ENCODE measurements at regions not wholly inside any gene's neighbourhood (a gene's known extent, or its start where the extent isn't known, plus 50 kb on each side); places are given as distances from the start of the nearest gene placed in this dataset.

DNA sequence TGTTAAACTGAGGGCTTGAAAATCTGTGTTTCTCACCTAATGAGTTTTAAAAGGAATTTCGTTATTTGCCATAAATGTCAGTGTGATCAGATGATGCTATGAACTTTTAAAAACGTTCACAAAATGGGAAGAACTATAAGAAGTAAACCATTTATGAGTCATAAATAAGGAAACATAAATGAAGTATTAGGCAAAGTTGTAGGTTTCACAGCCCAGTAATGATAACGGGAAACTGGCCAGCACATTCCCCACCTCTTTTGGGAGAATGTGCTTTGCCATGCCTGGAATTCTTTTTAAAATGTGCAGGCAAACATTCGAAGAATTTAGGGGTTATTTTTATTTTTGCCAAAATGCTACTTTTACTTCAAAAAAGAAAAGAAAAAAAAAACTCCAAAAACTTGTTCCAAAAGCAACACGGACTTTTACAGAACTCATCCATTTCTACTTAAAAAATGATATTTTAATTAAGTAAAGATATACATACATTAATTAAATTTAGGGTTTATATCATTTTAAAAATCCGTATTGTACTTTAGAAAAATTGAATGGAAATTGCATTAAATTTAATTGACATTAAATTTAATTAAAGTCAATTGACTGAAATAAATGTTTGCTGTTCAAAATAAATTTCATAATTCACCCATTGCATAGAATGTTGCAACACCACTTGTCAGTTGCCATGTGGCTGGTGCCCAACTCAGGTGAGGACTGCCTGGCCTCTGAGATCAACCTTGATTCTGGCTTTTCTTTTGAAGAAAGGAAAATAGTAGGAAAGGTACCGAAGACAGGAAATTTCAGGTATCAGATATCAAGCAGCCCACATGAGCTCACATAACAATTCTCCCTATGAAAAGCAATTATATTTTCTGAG lies 1198.5 kb downstream of the EFNB2 start:
- Histone ChIP-seq H3K27ac (ENCODE audit: low read depth in 1 of 3, low read length in 2 of 3) (no peak overlapping the region), H3K36me3 (ENCODE audit: control insufficient read depth in 3 of 3, insufficient read depth in 2 of 3, low read depth in 1 of 3, low read length in 3 of 3) (no peaks in the 10 kb centered on the region), H3K27me3 (ENCODE audit: control insufficient read depth in 3 of 3, insufficient read depth in 3 of 3, low read length in 3 of 3) (no peaks in the 10 kb centered on the region), H3K4me1 (ENCODE audit: control insufficient read depth in 3 of 3, insufficient read depth in 2 of 3, low read depth in 1 of 3, low read length in 2 of 3) (no peaks in the 10 kb centered on the region), H3K4me3 (ENCODE audit: low read depth in 1 of 3, low read length in 3 of 3) (no peak overlapping the region), H3K9me3 (ENCODE audit: control insufficient read depth in 2 of 2, insufficient read depth in 1 of 2, low read depth in 1 of 2, low read length in 1 of 2) (no peaks in the 10 kb centered on the region)
- DNase-seq = no peak
- 74 to 81% (median 74%) methylated on average over 7 of the region's 7 CpGs for WGBS, 3 donors
- FAIRE-seq = no peak

DNA sequence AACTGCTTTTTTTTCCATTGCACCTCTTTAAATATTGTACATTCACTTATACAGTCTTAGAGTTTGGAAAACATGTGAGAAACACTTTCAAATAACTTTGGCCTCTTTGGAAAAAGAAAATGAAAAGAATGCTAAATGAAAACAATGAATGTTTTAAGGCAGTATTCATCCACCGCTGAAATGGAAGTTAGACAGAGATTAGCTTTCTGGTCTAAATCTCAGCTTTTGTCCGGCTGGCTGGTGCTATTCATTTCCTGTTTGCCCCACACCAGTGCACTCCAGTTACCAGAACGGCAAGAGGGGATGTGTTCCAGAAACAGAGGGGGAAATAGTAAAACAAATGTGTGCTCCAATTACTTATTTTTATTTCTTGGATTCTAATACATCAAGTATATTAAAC lies 1201.3 kb downstream of the EFNB2 start:
- WGBS, 3 donors = 59 to 83% (median 68%) methylated on average over 3 of the region's 3 CpGs
- no peak overlapping the region for H3K4me3 ChIP-seq (ENCODE audit: low read depth in 1 of 3, low read length in 3 of 3)
- FAIRE-seq (no peak), DNase-seq (no peak)
- H3K4me1 ChIP-seq (ENCODE audit: control insufficient read depth in 3 of 3, insufficient read depth in 2 of 3, low read depth in 1 of 3, low read length in 2 of 3) = no peaks in the 10 kb centered on the region
- H3K36me3 ChIP-seq (ENCODE audit: control insufficient read depth in 3 of 3, insufficient read depth in 2 of 3, low read depth in 1 of 3, low read length in 3 of 3) = no peaks in the 10 kb centered on the region
- no peaks in the 10 kb centered on the region for H3K9me3 ChIP-seq (ENCODE audit: control insufficient read depth in 2 of 2, insufficient read depth in 1 of 2, low read depth in 1 of 2, low read length in 1 of 2)
- no peaks in the 10 kb centered on the region for H3K27me3 ChIP-seq (ENCODE audit: control insufficient read depth in 3 of 3, insufficient read depth in 3 of 3, low read length in 3 of 3)
- H3K27ac ChIP-seq (ENCODE audit: low read depth in 1 of 3, low read length in 2 of 3) = no peak overlapping the region

DNA sequence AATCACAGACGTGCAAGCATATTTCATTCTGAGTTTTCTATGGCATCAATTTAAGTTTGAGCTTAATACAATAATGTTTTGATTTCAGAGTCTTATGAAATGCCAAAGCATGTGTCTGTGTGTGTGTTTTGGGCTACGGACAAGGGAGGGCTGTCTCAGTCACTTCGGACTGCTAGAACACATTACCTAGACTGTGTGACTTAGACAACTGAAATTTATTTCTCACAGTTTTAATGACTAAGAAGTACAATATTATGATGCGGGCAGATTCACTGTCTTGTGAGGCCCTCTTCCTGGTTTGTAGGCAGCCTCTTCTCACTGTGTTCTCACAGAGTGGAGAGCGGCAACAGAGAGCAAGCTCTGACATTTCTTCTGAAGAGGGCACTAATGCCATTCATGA lies 1202.0 kb downstream of the EFNB2 start:
- Histone ChIP-seq H3K36me3 (ENCODE audit: control insufficient read depth in 3 of 3, insufficient read depth in 2 of 3, low read depth in 1 of 3, low read length in 3 of 3) (no peaks in the 10 kb centered on the region), H3K27ac (ENCODE audit: low read depth in 1 of 3, low read length in 2 of 3) (no peak overlapping the region), H3K4me3 (ENCODE audit: low read depth in 1 of 3, low read length in 3 of 3) (no peak overlapping the region), H3K27me3 (ENCODE audit: control insufficient read depth in 3 of 3, insufficient read depth in 3 of 3, low read length in 3 of 3) (no peaks in the 10 kb centered on the region), H3K4me1 (ENCODE audit: control insufficient read depth in 3 of 3, insufficient read depth in 2 of 3, low read depth in 1 of 3, low read length in 2 of 3) (no peaks in the 10 kb centered on the region), H3K9me3 (ENCODE audit: control insufficient read depth in 2 of 2, insufficient read depth in 1 of 2, low read depth in 1 of 2, low read length in 1 of 2) (no peaks in the 10 kb centered on the region)
- FAIRE-seq (no peak), DNase-seq (no peak)
- 92 to 94% (median 93%) methylated on average over 5 of the region's 5 CpGs for WGBS, 3 donors

DNA sequence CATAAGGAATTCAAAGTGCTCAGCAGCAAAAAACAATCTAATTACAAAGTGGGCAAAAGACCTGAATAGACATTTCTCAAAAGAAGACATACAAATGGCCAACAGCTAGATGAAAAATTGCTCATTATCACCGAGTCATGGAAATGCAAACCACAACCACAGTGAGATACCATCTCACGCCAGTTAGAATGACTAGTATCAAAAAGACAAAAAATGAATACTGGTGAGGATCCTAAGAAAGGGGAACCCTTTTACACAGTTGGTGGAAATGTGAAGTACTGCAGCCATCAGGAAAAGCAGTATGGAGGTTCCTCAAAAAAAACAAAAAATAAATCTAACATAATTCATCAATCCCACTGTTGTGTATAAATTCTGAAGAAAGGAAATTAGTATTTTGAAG lies 1206.1 kb downstream of the EFNB2 start:
- no peak overlapping the region for H3K27ac ChIP-seq (ENCODE audit: low read depth in 1 of 3, low read length in 2 of 3)
- FAIRE-seq (no peak), DNase-seq (no peak)
- H3K36me3 ChIP-seq (ENCODE audit: control insufficient read depth in 3 of 3, insufficient read depth in 2 of 3, low read depth in 1 of 3, low read length in 3 of 3) = no peaks in the 10 kb centered on the region
- no peaks in the 10 kb centered on the region for H3K9me3 ChIP-seq (ENCODE audit: control insufficient read depth in 2 of 2, insufficient read depth in 1 of 2, low read depth in 1 of 2, low read length in 1 of 2)
- H3K4me1 ChIP-seq (ENCODE audit: control insufficient read depth in 3 of 3, insufficient read depth in 2 of 3, low read depth in 1 of 3, low read length in 2 of 3) = no peaks in the 10 kb centered on the region
- H3K27me3 ChIP-seq (ENCODE audit: control insufficient read depth in 3 of 3, insufficient read depth in 3 of 3, low read length in 3 of 3) = no peaks in the 10 kb centered on the region
- H3K4me3 ChIP-seq (ENCODE audit: low read depth in 1 of 3, low read length in 3 of 3) = no peak overlapping the region
- 75 to 89% (median 79%) methylated on average over 2 of the region's 2 CpGs for WGBS, 3 donors

DNA sequence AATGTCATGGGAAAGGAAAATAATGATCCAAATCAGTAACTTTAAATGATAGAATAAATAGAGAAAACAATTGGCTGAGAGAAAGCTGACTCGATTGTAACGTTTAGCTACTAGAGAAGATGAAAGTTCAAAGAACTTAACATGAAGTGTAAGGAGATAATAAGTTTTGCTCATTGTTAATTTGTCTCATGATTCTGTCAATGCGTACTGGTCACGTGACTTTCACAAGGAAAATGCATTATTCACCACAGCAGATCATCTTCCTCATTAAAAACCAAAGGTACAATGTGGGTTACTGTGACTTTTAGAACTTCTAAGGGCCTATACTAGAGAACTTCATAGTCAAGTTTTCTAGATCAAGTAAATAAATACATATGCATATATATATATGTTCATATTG lies 1207.2 kb downstream of the EFNB2 start:
- Histone ChIP-seq H3K4me3 (ENCODE audit: low read depth in 1 of 3, low read length in 3 of 3) (no peak overlapping the region), H3K9me3 (ENCODE audit: control insufficient read depth in 2 of 2, insufficient read depth in 1 of 2, low read depth in 1 of 2, low read length in 1 of 2) (no peaks in the 10 kb centered on the region), H3K4me1 (ENCODE audit: control insufficient read depth in 3 of 3, insufficient read depth in 2 of 3, low read depth in 1 of 3, low read length in 2 of 3) (no peaks in the 10 kb centered on the region), H3K27me3 (ENCODE audit: control insufficient read depth in 3 of 3, insufficient read depth in 3 of 3, low read length in 3 of 3) (no peaks in the 10 kb centered on the region), H3K36me3 (ENCODE audit: control insufficient read depth in 3 of 3, insufficient read depth in 2 of 3, low read depth in 1 of 3, low read length in 3 of 3) (no peaks in the 10 kb centered on the region), H3K27ac (ENCODE audit: low read depth in 1 of 3, low read length in 2 of 3) (no peak overlapping the region)
- 60 to 74% (median 67%) methylated on average over 4 of the region's 4 CpGs for WGBS, 3 donors
- FAIRE-seq = no peak
- DNase-seq = no peak

DNA sequence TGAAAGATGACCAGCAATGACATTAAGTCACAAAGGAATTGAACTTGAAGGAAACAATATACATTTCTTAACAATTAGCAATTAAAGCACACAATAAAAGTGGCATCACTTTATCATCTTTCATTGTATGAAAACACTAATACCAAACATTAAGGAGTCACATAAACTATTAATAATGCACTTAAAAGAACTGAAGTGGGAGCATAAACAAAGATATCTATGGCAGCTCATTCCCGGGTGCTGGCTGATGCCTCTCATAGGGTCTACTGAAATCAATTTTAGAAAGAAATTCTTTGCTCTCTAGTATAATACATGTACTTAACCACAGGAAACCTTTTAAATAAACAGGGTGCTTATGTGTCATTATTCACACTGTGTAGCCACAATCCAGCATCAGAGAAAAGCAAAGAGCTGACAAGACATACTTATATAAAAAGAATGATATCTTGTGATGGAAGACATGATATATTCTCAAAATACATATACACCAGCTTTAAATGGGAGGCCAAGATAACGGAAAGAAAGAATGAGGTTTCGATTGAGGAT lies 1207.8 kb downstream of the EFNB2 start:
- H3K4me3 ChIP-seq (ENCODE audit: low read depth in 1 of 3, low read length in 3 of 3) = no peak overlapping the region
- FAIRE-seq (no peak), DNase-seq (no peak)
- H3K4me1 ChIP-seq (ENCODE audit: control insufficient read depth in 3 of 3, insufficient read depth in 2 of 3, low read depth in 1 of 3, low read length in 2 of 3) = no peaks in the 10 kb centered on the region
- no peaks in the 10 kb centered on the region for H3K36me3 ChIP-seq (ENCODE audit: control insufficient read depth in 3 of 3, insufficient read depth in 2 of 3, low read depth in 1 of 3, low read length in 3 of 3)
- no peaks in the 10 kb centered on the region for H3K27me3 ChIP-seq (ENCODE audit: control insufficient read depth in 3 of 3, insufficient read depth in 3 of 3, low read length in 3 of 3)
- H3K9me3 ChIP-seq (ENCODE audit: control insufficient read depth in 2 of 2, insufficient read depth in 1 of 2, low read depth in 1 of 2, low read length in 1 of 2) = no peaks in the 10 kb centered on the region
- no peak overlapping the region for H3K27ac ChIP-seq (ENCODE audit: low read depth in 1 of 3, low read length in 2 of 3)
- whole genome bisulfite sequencing, 3 donors = 42 to 63% (median 50%) methylated on average over 3 of the region's 3 CpGs

DNA sequence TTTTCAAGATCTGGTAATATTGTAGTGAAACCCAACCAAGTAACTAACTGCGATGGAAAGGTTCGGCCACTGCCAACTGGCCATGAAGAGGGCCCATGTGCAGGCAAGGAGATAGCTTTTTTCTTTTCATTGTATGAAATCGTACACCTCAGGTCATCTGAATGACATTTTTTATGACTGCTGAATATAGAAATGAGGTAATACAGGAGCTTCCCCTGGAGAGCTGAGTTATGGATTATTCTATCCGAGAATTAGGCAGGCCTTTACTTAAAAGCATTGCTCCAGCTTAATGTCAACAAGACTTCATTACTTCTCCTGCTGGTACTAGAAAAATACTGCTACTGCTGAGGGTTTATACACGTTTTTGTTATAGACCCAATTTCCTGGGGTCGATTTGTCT lies 1215.6 kb downstream of the EFNB2 start:
- Histone ChIP-seq H3K4me3 (ENCODE audit: low read depth in 1 of 3, low read length in 3 of 3) (no peak overlapping the region), H3K36me3 (ENCODE audit: control insufficient read depth in 3 of 3, insufficient read depth in 2 of 3, low read depth in 1 of 3, low read length in 3 of 3) (no peaks in the 10 kb centered on the region), H3K27me3 (ENCODE audit: control insufficient read depth in 3 of 3, insufficient read depth in 3 of 3, low read length in 3 of 3) (no peaks in the 10 kb centered on the region), H3K9me3 (ENCODE audit: control insufficient read depth in 2 of 2, insufficient read depth in 1 of 2, low read depth in 1 of 2, low read length in 1 of 2) (no peaks in the 10 kb centered on the region), H3K27ac (ENCODE audit: low read depth in 1 of 3, low read length in 2 of 3) (no peak overlapping the region), H3K4me1 (ENCODE audit: control insufficient read depth in 3 of 3, insufficient read depth in 2 of 3, low read depth in 1 of 3, low read length in 2 of 3) (no peaks in the 10 kb centered on the region)
- 72 to 79% (median 74%) methylated on average over 6 of the region's 6 CpGs for WGBS, 3 donors
- FAIRE-seq = no peak
- DNase-seq = no peak

DNA sequence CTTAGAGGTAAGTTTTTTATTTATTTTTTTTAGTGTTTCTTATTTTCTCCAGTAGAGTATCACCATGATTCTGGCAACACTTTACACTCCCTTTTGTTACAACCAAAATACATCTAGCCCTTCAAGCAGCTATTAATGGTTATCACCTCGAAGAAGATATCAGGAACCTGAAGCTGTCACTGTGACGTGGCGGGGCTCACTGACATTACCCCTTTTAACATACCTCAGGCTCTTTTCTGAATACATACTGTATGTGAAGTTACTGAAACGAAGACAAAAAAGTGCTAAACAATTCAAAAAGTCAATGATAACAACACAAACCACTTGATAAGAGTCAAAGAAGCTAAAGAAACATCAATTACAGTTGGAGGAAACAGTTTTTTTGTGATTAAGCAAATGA lies 1218.7 kb downstream of the EFNB2 start:
- H3K27ac ChIP-seq (ENCODE audit: low read depth in 1 of 3, low read length in 2 of 3) = no peak overlapping the region
- no peaks in the 10 kb centered on the region for H3K36me3 ChIP-seq (ENCODE audit: control insufficient read depth in 3 of 3, insufficient read depth in 2 of 3, low read depth in 1 of 3, low read length in 3 of 3)
- DNase-seq (no peak), FAIRE-seq (no peak)
- H3K9me3 ChIP-seq (ENCODE audit: control insufficient read depth in 2 of 2, insufficient read depth in 1 of 2, low read depth in 1 of 2, low read length in 1 of 2) = no peaks in the 10 kb centered on the region
- H3K27me3 ChIP-seq (ENCODE audit: control insufficient read depth in 3 of 3, insufficient read depth in 3 of 3, low read length in 3 of 3) = no peaks in the 10 kb centered on the region
- H3K4me1 ChIP-seq (ENCODE audit: control insufficient read depth in 3 of 3, insufficient read depth in 2 of 3, low read depth in 1 of 3, low read length in 2 of 3) = no peaks in the 10 kb centered on the region
- H3K4me3 ChIP-seq (ENCODE audit: low read depth in 1 of 3, low read length in 3 of 3) = no peak overlapping the region
- 66 to 74% (median 71%) methylated on average over 4 of the region's 4 CpGs for WGBS, 3 donors

DNA sequence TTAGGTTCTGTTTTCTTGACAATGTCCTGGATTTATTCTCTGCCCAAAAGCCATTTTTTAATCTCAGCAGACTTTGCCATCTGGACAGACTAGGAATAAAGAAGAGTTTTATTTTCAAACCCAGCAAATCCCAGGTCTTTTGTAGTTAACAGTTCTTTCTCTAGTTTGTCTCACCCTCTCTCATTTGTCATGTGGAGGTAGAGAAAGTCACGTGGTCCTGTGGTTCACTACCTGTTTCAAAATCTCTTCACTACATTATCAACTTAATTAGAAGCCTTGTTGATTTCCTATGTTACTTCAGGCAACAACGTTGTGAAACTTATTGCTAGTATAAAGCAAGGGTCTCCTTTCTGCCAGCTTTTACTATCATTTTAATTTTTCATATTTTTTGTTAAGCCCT lies 1222.6 kb downstream of the EFNB2 start:
- 60 to 78% (median 65%) methylated on average over 2 of the region's 2 CpGs for WGBS, 3 donors
- H3K36me3 ChIP-seq (ENCODE audit: control insufficient read depth in 3 of 3, insufficient read depth in 2 of 3, low read depth in 1 of 3, low read length in 3 of 3) = no peaks in the 10 kb centered on the region
- no peak overlapping the region for H3K27ac ChIP-seq (ENCODE audit: low read depth in 1 of 3, low read length in 2 of 3)
- no peak overlapping the region for H3K4me3 ChIP-seq (ENCODE audit: low read depth in 1 of 3, low read length in 3 of 3)
- H3K9me3 ChIP-seq (ENCODE audit: control insufficient read depth in 2 of 2, insufficient read depth in 1 of 2, low read depth in 1 of 2, low read length in 1 of 2) = peaks cover 0 to 3% of the 10 kb centered on the region in 2 donors
- no peaks in the 10 kb centered on the region for H3K27me3 ChIP-seq (ENCODE audit: control insufficient read depth in 3 of 3, insufficient read depth in 3 of 3, low read length in 3 of 3)
- no peak for FAIRE-seq
- no peak for DNase-seq
- no peaks in the 10 kb centered on the region for H3K4me1 ChIP-seq (ENCODE audit: control insufficient read depth in 3 of 3, insufficient read depth in 2 of 3, low read depth in 1 of 3, low read length in 2 of 3)
